Caco-2 (cell line): ENCODE measurements at regions not wholly inside any gene's neighbourhood (a gene's known extent, or its start where the extent isn't known, plus 50 kb on each side); places are given as distances from the start of the nearest gene placed in this dataset.

Experiments used
- BruUV-seq: library from RNA; stranded (reverse); fragments of 400-500 nt; replicated peaks from 2 replicates; lab custom pipeline; 2021; lab: Mats Ljungman, UMichigan
- CTCF ChIA-PET: fragments of 300-600 bp; sonication (Branson Sonifier 250); formaldehyde crosslinking; loops from one replicate; lab custom pipeline; 2022; ENCODE audit warnings: antibody characterized with exemption; lab: Charles Lee
- POLR2A ChIA-PET: fragments of 300-600 bp; sonication (Branson Sonifier 250); formaldehyde crosslinking; loops from one replicate; lab custom pipeline; 2022; ENCODE audit warnings: antibody characterized with exemption; lab: Charles Lee
- DNase-seq, 2 experiments: peaks; one replicate each; pipeline versions ENCODE4 v3.0.0 to v3.0.0-alpha.2; 2020 to 2022
- H3K27me3 ChIP-seq: replicated peaks from 2 replicates; pipeline ENCODE4 v1.6.0; 2011; ENCODE audit warnings: low read length; ENCODE audit not compliant: control insufficient read depth, insufficient read depth
- H3K36me3 ChIP-seq: 2 replicates; pipeline ENCODE4 v1.5.1; 2011; ENCODE audit warnings: low read length; ENCODE audit not compliant: control insufficient read depth, insufficient read depth
- H3K4me1 ChIP-seq: fragments of 250-450 bp; sonication (Bioruptor Pico); 2 replicates; pipeline ENCODE4 v1.5.1; 2020; ENCODE audit warnings: mild to moderate bottlenecking
- H3K4me3 ChIP-seq: 2 replicates; pipeline ENCODE4 v1.5.1; 2011; ENCODE audit warnings: low read depth, mild to moderate bottlenecking, control low read depth, low read length
- H3K9me3 ChIP-seq: fragments of 250-450 bp; sonication (Bioruptor Pico); 2 replicates; pipeline ENCODE4 v1.5.1; 2020; ENCODE audit warnings: mild to moderate bottlenecking, moderate library complexity
- H3K27ac Mint-ChIP-seq: one replicate; pipeline ENCODE4 v1.8.0; 2022; ENCODE audit warnings: mixed read lengths; ENCODE audit not compliant: unreplicated experiment
- H3K27me3 Mint-ChIP-seq: one replicate; pipeline ENCODE4 v1.8.0; 2022; ENCODE audit warnings: mixed read lengths; ENCODE audit not compliant: insufficient read depth, unreplicated experiment
- H3K36me3 Mint-ChIP-seq: one replicate; pipeline ENCODE4 v1.8.0; 2022; ENCODE audit warnings: mild to moderate bottlenecking, mixed read lengths; ENCODE audit not compliant: insufficient read depth, unreplicated experiment
- H3K4me1 Mint-ChIP-seq: one replicate; pipeline ENCODE4 v1.8.0; 2022; ENCODE audit warnings: low read depth, mixed read lengths; ENCODE audit not compliant: unreplicated experiment
- H3K4me3 Mint-ChIP-seq: one replicate; pipeline ENCODE4 v1.8.0; 2022; ENCODE audit warnings: mild to moderate bottlenecking, moderate library complexity, mixed read lengths; ENCODE audit not compliant: unreplicated experiment
- H3K9me3 Mint-ChIP-seq: one replicate; pipeline ENCODE4 v1.8.0; 2022; ENCODE audit warnings: mixed read lengths; ENCODE audit not compliant: unreplicated experiment
- CTCF ChIP-seq, 2 experiments: fragments of 200-600 bp in 1 of 2; IDR thresholded peaks; 1 replicate in 1 of 2; 2 replicates in 1 of 2; pipeline versions ENCODE4 v1.5.1 to v1.8.0; 2011 to 2022; ENCODE audit warnings: antibody characterized with exemption in 1 of 2, control low read depth in 1 of 2, inconsistent platforms in 1 of 2, low read depth in 1 of 2, low read length in 1 of 2, mild to moderate bottlenecking in 1 of 2, moderate library complexity in 1 of 2; ENCODE audit not compliant: insufficient read depth in 1 of 2, severe bottlenecking in 1 of 2, unreplicated experiment in 1 of 2
- intact Hi-C: fragments of 100-400 bp; cut with micrococcal nuclease; formaldehyde crosslinking; loops from one replicate; pipeline ENCODE4 v1.10.0; 2022; ENCODE audit not compliant: unreplicated experiment

- BruUV-seq, result no TSS peak
- ChIA-PET CTCF (no interaction called here), POLR2A (no interaction called here)
- Histone ChIP-seq H3K4me3 (no peak overlapping the region), H3K36me3 (no peaks in the 10 kb centered on the region), H3K9me3 (no peaks in the 10 kb centered on the region), H3K27me3 (no peaks in the 10 kb centered on the region), H3K4me1 (no peaks in the 10 kb centered on the region)
- Mint-ChIP-seq H3K9me3 (no peaks in the 10 kb centered on the region), H3K36me3 (no peaks in the 10 kb centered on the region), H3K27me3 (no peaks in the 10 kb centered on the region), H3K27ac (no peak overlapping the region), H3K4me1 (no peaks in the 10 kb centered on the region), H3K4me3 (no peak overlapping the region)
- DNase-seq, result no peak
- intact Hi-C loops, result no loop called here
- TF ChIP-seq CTCF (IDR thresholded peaks at IDR 0.05; ENCODE audit: insufficient read depth in 1 of 2, low read depth in 1 of 2, low read length in 1 of 2, severe bottlenecking in 1 of 2, unreplicated experiment in 1 of 2), result no peak
Observed at GRCh38 chr9:78874061-78874460, 577.1 kb downstream of the PSAT1 start.

- H3K27ac Mint-ChIP-seq, result no peak overlapping the region
- no peaks in the 10 kb centered on the region for H3K27me3 Mint-ChIP-seq
- H3K9me3 ChIP-seq, result no peaks in the 10 kb centered on the region
- no peak for DNase-seq
- no peak overlapping the region for H3K4me3 Mint-ChIP-seq
- intact Hi-C loops, result no loop called here
- BruUV-seq, result no TSS peak
- POLR2A ChIA-PET, result no interaction called here
- no peaks in the 10 kb centered on the region for H3K27me3 ChIP-seq
- no peaks in the 10 kb centered on the region for H3K4me1 Mint-ChIP-seq
- no peaks in the 10 kb centered on the region for H3K9me3 Mint-ChIP-seq
- no peaks in the 10 kb centered on the region for H3K4me1 ChIP-seq
- H3K4me3 ChIP-seq, result no peak overlapping the region
- no peaks in the 10 kb centered on the region for H3K36me3 ChIP-seq
- TF ChIP-seq CTCF (IDR thresholded peaks at IDR 0.05; ENCODE audit: insufficient read depth in 1 of 2, low read depth in 1 of 2, low read length in 1 of 2, severe bottlenecking in 1 of 2, unreplicated experiment in 1 of 2), result no peak
- CTCF ChIA-PET, result no interaction called here
- no peaks in the 10 kb centered on the region for H3K36me3 Mint-ChIP-seq
Observed at GRCh38 chr9:78879324-78880100, 582.6 kb downstream of the PSAT1 start.

- no peaks in the 10 kb centered on the region for H3K9me3 ChIP-seq
- no peaks in the 10 kb centered on the region for H3K4me1 ChIP-seq
- Mint-ChIP-seq H3K36me3 (no peaks in the 10 kb centered on the region), H3K4me1 (no peaks in the 10 kb centered on the region), H3K9me3 (no peaks in the 10 kb centered on the region), H3K27me3 (no peaks in the 10 kb centered on the region), H3K27ac (no peak overlapping the region), H3K4me3 (no peak overlapping the region)
- no peaks in the 10 kb centered on the region for H3K27me3 ChIP-seq
- intact Hi-C loops, result no loop called here
- no peak overlapping the region for H3K4me3 ChIP-seq
- no TSS peak for BruUV-seq
- TF ChIP-seq CTCF (IDR thresholded peaks at IDR 0.05; ENCODE audit: insufficient read depth in 1 of 2, low read depth in 1 of 2, low read length in 1 of 2, severe bottlenecking in 1 of 2, unreplicated experiment in 1 of 2), result no peak
- POLR2A ChIA-PET, result no interaction called here
- no peaks in the 10 kb centered on the region for H3K36me3 ChIP-seq
- DNase-seq, result no peak
- CTCF ChIA-PET, result no interaction called here
Observed at GRCh38 chr9:78881295-78881694, 584.4 kb downstream of the PSAT1 start.
